BE2C (cell line): ENCODE measurements at regions not wholly inside any gene's neighbourhood (a gene's known extent, or its start where the extent isn't known, plus 50 kb on each side); places are given as distances from the start of the nearest gene placed in this dataset.

Experiments
- DNase-seq: peaks from one replicate; pipeline ENCODE4 v3.0.0-alpha.2; 2020
- H3K27me3 ChIP-seq: fragments of 250-450 bp; sonication (Bioruptor Pico); 2 replicates; pipeline ENCODE4 v1.5.1; 2020; ENCODE audit warnings: mild to moderate bottlenecking
- H3K36me3 ChIP-seq: fragments of 250-450 bp; sonication (Bioruptor Pico); 2 replicates; pipeline ENCODE4 v1.5.1; 2020; ENCODE audit warnings: mild to moderate bottlenecking
- H3K4me1 ChIP-seq: fragments of 250-450 bp; sonication (Bioruptor Pico); 2 replicates; pipeline ENCODE4 v1.5.1; 2020
- H3K4me3 ChIP-seq: 2 replicates; pipeline ENCODE4 v1.5.1; 2011; ENCODE audit warnings: low read depth, low read length
- H3K9me3 ChIP-seq: fragments of 250-450 bp; sonication (Bioruptor Pico); 2 replicates; pipeline ENCODE4 v1.5.1; 2020
- TF ChIP-seq, protein P1 (sequence below): IDR thresholded peaks from 2 replicates; pipeline ENCODE4 v1.5.1; 2012; ENCODE audit warnings: mild to moderate bottlenecking, low read depth, low read length

DNA sequence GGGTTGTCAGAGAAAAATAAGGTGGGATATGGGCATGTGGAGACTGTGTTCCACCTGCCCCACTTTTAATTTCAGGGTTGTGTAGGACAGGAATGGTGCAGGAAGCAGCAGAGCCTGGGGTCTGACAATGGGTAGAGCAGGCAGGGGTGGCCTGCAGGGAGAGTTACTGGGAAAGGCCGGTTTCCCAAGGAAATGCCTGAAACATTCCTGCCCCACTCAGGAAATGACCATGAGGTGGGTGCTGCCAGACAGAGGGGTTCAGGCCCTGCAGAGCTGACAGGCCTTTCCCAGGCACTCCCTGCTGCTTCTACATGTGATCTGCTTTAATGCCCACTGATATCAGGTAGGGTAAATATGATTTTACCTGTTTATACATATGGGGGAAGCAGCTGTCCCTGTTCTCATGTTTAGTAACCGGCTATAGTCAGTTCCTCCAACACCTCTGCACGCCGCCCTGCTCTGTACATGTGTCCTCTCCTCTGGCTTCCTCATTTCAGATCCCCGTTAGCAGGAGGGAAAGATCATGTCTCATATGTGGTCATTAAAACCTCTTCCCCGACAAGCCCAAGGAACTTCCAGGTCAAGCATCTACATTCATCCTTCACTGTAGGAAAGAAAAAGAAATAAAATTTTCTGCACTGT, 118.6 kb upstream of the PRSS58 start:
- Histone ChIP-seq H3K27me3 (no peaks in the 10 kb centered on the region), H3K4me3 (no peak overlapping the region)

DNA sequence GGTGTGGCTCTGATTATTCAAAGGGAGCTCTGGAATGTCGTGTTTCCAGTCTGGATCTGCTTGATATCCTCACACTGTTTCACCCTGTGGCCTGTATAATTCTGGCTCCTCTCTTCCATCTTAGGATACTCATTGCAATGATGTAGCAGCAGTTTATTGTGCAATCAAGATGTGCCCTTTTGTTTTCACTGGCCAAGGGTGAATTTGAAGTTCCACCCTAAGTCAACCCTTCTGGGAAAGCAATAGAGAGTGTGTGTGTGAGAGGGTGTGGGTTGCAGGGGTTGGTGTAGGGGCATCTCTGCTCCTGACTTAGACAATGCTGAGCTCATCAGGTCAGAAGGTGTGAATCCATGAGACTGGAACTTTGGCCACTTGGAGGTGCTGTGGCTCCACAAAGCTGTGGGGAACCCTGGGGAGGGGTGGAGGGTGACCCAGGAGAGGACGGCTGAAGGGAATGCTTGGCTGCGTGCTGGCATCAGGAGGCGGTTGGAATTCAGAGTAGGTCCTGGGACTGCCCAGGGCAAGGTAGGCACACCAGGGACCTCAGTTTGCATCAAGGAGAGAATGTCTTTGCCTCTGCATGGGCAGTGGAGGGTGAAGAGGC, 118.0 kb upstream of the PRSS58 start:
- no peak for DNase-seq
- H3K9me3 ChIP-seq: no peaks in the 10 kb centered on the region
- TF ChIP-seq, protein P1, sequence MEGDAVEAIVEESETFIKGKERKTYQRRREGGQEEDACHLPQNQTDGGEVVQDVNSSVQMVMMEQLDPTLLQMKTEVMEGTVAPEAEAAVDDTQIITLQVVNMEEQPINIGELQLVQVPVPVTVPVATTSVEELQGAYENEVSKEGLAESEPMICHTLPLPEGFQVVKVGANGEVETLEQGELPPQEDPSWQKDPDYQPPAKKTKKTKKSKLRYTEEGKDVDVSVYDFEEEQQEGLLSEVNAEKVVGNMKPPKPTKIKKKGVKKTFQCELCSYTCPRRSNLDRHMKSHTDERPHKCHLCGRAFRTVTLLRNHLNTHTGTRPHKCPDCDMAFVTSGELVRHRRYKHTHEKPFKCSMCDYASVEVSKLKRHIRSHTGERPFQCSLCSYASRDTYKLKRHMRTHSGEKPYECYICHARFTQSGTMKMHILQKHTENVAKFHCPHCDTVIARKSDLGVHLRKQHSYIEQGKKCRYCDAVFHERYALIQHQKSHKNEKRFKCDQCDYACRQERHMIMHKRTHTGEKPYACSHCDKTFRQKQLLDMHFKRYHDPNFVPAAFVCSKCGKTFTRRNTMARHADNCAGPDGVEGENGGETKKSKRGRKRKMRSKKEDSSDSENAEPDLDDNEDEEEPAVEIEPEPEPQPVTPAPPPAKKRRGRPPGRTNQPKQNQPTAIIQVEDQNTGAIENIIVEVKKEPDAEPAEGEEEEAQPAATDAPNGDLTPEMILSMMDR: peak; percentile 21; the same call in 1 of the 2 replicates
- H3K36me3 ChIP-seq: no peaks in the 10 kb centered on the region
- no peaks in the 10 kb centered on the region for H3K4me1 ChIP-seq
- no peaks in the 10 kb centered on the region for H3K27me3 ChIP-seq
- H3K4me3 ChIP-seq: no peak overlapping the region

More for the DNA sequence above, 118.6 kb upstream of the PRSS58 start:
- H3K36me3 ChIP-seq: no peaks in the 10 kb centered on the region
- TF ChIP-seq, protein P1: no peak
- H3K9me3 ChIP-seq: no peaks in the 10 kb centered on the region
- no peak for DNase-seq
- no peaks in the 10 kb centered on the region for H3K4me1 ChIP-seq

DNA sequence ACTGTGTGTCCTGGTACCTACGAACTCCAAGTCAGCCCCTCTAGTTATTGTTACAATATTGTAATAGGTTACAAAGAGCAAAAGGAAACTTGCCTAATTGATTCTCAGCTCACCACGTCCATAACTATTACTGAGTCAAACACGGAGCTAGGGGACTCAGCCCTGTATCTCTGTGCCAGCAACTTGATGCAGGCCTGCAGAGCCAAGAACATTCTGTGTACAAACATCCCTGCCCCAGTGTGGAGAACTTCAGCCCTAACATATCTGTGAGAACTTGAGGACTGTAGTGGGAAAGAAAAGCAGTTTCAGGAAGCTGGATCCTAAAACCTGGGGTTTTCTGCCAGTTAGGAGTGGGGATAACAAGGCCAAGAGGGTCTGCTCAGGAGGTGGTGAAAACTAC, 114.9 kb upstream of the PRSS58 start:
- DNase-seq: no peak

DNA sequence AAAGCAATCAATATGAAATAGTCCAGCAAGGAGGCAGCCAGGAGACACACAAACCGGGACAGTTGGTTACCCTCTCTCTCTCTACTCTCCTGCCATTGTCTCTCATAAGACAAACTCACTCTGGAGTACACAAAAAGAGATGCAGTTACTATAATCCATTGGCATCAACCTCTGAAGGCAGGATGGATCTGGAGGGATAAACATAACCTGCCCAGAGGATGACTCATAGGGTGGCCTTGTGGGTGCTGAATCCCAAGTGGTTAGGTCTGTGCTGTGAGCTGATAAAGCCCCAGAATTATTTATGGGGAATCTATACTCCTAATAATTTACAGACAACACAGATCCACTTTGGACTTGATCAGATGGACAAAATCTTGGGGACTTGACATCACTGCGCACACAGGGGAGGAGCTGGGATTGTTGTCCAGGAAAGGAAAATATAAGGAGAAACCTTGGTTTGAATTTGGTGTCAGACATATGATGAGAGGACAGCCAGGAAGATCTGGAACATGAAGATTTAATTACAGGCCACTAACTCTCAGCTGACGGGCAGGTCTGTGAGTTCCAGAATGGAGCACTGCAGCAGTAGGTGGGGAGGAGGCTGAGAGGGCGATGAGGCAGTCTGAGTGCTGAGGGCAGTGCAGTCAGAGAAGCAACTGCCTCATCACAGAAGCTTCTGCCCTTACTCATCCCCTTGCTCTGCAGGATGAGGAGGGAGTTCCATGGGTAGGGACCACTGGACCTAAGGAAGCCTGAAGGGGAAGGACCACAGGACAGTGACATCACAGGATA, 113.9 kb upstream of the PRSS58 start:
- DNase-seq: no peak
- Histone ChIP-seq H3K27me3 (no peaks in the 10 kb centered on the region), H3K9me3 (no peaks in the 10 kb centered on the region), H3K36me3 (no peaks in the 10 kb centered on the region), H3K4me3 (no peak overlapping the region), H3K4me1 (no peaks in the 10 kb centered on the region)
- TF ChIP-seq, protein P1: no peak

More for the DNA sequence above, 114.9 kb upstream of the PRSS58 start:
- Histone ChIP-seq H3K9me3 (no peaks in the 10 kb centered on the region), H3K4me1 (no peaks in the 10 kb centered on the region), H3K36me3 (no peaks in the 10 kb centered on the region), H3K27me3 (no peaks in the 10 kb centered on the region), H3K4me3 (no peak overlapping the region)
- TF ChIP-seq, protein P1: no peak

DNA sequence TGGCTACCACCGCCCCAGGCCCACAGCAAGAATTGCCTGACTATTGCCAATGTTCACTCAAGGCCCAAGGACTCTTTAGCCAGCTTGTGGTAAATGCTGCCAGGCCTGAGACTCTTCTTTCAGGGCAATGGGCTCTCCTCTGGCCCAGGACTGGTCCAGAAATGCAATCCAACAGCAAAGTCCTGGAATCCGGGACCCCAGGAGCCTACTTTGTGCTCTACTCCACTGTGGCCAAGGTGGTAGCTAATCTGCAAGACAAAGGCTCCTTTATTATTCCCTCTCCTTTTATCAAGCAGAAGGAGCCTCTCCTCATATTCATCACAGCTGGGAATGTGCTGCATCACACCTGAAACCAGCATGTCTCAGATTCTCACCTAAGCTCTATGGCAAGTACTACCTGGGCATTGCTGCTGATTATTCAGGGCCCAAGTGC, 107.6 kb upstream of the PRSS58 start:
- Histone ChIP-seq H3K36me3 (no peaks in the 10 kb centered on the region), H3K4me3 (no peak overlapping the region), H3K4me1 (no peaks in the 10 kb centered on the region), H3K27me3 (no peaks in the 10 kb centered on the region), H3K9me3 (no peaks in the 10 kb centered on the region)
- DNase-seq: no peak
- TF ChIP-seq, protein P1: no peak
